ENCODE measurements at regions not wholly inside any gene's neighbourhood (a gene's known extent, or its start where the extent isn't known, plus 50 kb on each side); places are given as distances from the start of the nearest gene placed in this dataset.
"Not testable (repeated sequence)": the region's sequence is repeated elsewhere in the genome, so short reads cannot be mapped to it uniquely, and the experiment has no call there.

DNA sequence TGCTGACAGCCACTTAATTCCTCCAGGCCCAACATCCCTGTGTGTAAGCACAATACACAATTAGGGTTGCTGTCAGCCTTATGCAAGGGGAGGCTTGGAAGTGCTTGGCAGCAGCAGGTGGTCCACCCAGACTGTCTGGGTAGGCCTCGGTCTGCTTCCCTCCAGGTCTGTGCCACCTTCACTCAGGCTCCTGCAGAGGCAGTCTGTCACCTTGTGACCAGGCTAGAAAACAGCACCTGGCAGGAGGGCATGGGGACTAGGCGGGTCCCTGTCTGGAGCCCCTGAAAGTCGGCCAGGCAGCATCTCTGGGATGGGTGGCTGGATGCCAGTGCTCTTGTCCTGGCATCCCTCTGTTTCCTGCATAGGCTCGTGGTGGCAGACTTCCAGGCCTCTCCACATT is 578.1 kb downstream of the KCNJ18 start:
- Mint-ChIP-seq H3K4me3 (no peak overlapping the region), H3K27me3 (ENCODE audit: low read depth) (peaks cover 16% of the 10 kb centered on the region), H3K27ac (no peak overlapping the region), H3K4me1 (no peaks in the 10 kb centered on the region), H3K36me3 (peaks cover 51% of the 10 kb centered on the region), H3K9me3 (peaks cover 55% of the 10 kb centered on the region)
- ATAC-seq (no peak), DNase-seq (ENCODE audit: low spot score) (no peak)
- ChIA-PET POLR2A (no interaction called here), CTCF (no interaction called here)
- no peak for TF ChIP-seq TEAD1 (CRISPR knock-in tag; IDR thresholded peaks at IDR 0.05)

DNA sequence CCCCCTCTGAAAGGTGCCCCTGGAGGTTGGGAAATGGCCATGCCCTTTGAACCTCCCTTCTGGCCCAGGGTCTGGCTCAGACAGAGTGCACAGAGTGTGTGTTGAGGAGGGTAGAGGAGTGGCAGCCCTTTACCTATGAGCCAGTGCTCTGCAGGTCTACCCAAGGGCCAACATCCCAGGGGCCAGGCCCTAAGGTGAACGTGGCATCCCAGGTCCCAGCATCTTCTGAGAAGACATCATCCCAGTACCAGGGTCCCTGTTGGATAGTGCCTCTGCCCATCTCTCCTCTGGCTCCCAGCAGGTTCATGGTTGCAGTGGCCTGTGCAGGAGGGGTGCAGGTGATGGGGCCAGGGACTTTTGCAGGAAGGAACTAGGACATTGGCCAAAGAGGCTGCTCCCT is 578.5 kb downstream of the KCNJ18 start:
- Mint-ChIP-seq H3K9me3 (peaks cover 55% of the 10 kb centered on the region), H3K27me3 (ENCODE audit: low read depth) (peaks cover 18% of the 10 kb centered on the region), H3K36me3 (peaks cover 50% of the 10 kb centered on the region)
- H3K27ac Mint-ChIP-seq; ATAC-seq; H3K4me1 Mint-ChIP-seq; DNase-seq (ENCODE audit: low spot score); CTCF ChIA-PET; POLR2A ChIA-PET; H3K4me3 Mint-ChIP-seq: not testable (repeated sequence)

DNA sequence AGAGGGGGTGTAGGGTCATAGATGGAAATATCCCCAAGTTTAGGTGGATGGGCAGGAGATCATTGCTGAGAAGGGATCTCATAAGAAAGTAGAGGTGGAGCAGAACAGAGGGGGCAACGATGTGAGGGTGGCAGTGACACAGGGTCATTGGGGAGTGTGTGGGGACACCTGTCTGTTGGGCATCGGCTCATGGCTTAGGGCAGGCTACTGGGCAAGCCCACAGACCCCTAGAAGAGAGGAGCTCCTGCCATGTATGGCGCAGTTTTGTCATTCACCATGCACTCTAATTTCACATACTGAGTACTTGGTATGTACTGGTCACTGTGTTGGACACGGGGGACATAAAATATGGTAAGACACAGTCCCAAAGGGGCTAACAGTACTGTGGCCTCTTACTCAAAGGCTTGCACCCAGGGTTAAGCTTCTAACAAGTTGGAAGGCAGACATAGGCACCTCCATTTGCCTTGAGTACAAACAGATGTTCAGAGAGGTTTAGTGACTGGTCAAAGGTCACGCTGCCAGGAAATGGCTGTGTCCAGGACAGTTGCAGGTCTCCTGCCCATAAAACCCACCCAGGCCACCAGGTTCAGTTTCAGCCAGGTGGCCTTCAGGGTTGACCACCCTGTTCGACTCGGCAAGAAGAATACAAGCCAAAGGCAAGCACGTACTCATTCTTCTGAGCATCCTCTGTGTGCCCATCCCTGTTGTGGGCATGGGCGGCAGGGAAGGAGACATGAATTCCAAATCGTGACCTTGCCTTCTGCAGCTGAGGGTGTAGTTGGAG is 580.2 kb downstream of the KCNJ18 start:
- DNase-seq (ENCODE audit: low spot score) (no peak), ATAC-seq (no peak)
- ChIA-PET CTCF (no interaction called here), POLR2A (no interaction called here)
- peaks cover 59% of the 10 kb centered on the region for H3K36me3 Mint-ChIP-seq
- TF ChIP-seq, protein P1, sequence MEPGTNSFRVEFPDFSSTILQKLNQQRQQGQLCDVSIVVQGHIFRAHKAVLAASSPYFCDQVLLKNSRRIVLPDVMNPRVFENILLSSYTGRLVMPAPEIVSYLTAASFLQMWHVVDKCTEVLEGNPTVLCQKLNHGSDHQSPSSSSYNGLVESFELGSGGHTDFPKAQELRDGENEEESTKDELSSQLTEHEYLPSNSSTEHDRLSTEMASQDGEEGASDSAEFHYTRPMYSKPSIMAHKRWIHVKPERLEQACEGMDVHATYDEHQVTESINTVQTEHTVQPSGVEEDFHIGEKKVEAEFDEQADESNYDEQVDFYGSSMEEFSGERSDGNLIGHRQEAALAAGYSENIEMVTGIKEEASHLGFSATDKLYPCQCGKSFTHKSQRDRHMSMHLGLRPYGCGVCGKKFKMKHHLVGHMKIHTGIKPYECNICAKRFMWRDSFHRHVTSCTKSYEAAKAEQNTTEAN (CRISPR knock-in tag; IDR thresholded peaks at IDR 0.05), result no peak
- no peak for TF ChIP-seq FOXJ3 (CRISPR knock-in tag; IDR thresholded peaks at IDR 0.05; ENCODE audit: borderline replicate concordance)
- peaks cover 66% of the 10 kb centered on the region for H3K9me3 Mint-ChIP-seq
- peaks cover 23% of the 10 kb centered on the region for H3K27me3 Mint-ChIP-seq (ENCODE audit: low read depth)
- no peak overlapping the region for H3K4me3 Mint-ChIP-seq
- H3K27ac Mint-ChIP-seq, result no peak overlapping the region
- H3K4me1 Mint-ChIP-seq, result no peaks in the 10 kb centered on the region

DNA sequence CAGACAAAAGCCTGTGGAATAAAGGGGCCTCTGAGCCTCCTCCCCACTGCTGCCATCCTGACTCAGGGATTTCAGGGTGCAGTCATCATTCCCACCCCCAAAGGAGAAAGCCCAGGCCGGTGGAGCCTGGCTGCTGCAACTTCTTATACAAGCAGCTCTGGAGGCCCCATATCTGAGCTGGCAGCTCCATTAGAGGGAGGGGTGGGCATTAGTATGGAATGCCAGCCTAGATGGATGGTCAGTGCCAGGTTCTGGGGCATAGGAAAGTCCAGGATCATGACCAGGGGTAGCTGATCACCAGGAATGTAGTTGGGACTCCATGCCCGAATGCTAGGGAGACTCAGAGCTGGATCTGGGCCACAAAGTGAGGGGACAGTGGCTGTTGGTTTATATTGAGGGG is 581.0 kb downstream of the KCNJ18 start:
- TF ChIP-seq ZBTB21 (CRISPR knock-in tag; IDR thresholded peaks at IDR 0.05; ENCODE audit: borderline replicate concordance) (no peak), GRHL2 (CRISPR knock-in tag; IDR thresholded peaks at IDR 0.05; ENCODE audit: insufficient replicate concordance, severe bottlenecking) (no peak), CREM (CRISPR knock-in tag; IDR thresholded peaks at IDR 0.05) (no peak)
- TF ChIP-seq, protein P2, sequence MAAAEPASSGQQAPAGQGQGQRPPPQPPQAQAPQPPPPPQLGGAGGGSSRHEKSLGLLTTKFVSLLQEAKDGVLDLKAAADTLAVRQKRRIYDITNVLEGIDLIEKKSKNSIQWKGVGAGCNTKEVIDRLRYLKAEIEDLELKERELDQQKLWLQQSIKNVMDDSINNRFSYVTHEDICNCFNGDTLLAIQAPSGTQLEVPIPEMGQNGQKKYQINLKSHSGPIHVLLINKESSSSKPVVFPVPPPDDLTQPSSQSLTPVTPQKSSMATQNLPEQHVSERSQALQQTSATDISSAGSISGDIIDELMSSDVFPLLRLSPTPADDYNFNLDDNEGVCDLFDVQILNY (CRISPR knock-in tag; IDR thresholded peaks at IDR 0.05), result no peak
- TF ChIP-seq, protein P3, sequence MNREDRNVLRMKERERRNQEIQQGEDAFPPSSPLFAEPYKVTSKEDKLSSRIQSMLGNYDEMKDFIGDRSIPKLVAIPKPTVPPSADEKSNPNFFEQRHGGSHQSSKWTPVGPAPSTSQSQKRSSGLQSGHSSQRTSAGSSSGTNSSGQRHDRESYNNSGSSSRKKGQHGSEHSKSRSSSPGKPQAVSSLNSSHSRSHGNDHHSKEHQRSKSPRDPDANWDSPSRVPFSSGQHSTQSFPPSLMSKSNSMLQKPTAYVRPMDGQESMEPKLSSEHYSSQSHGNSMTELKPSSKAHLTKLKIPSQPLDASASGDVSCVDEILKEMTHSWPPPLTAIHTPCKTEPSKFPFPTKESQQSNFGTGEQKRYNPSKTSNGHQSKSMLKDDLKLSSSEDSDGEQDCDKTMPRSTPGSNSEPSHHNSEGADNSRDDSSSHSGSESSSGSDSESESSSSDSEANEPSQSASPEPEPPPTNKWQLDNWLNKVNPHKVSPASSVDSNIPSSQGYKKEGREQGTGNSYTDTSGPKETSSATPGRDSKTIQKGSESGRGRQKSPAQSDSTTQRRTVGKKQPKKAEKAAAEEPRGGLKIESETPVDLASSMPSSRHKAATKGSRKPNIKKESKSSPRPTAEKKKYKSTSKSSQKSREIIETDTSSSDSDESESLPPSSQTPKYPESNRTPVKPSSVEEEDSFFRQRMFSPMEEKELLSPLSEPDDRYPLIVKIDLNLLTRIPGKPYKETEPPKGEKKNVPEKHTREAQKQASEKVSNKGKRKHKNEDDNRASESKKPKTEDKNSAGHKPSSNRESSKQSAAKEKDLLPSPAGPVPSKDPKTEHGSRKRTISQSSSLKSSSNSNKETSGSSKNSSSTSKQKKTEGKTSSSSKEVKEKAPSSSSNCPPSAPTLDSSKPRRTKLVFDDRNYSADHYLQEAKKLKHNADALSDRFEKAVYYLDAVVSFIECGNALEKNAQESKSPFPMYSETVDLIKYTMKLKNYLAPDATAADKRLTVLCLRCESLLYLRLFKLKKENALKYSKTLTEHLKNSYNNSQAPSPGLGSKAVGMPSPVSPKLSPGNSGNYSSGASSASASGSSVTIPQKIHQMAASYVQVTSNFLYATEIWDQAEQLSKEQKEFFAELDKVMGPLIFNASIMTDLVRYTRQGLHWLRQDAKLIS (CRISPR knock-in tag; IDR thresholded peaks at IDR 0.05; ENCODE audit: borderline replicate concordance), result no peak
- Mint-ChIP-seq H3K9me3 (peaks cover 66% of the 10 kb centered on the region), H3K4me3 (no peak overlapping the region), H3K27me3 (ENCODE audit: low read depth) (peaks cover 19% of the 10 kb centered on the region), H3K36me3 (peaks cover 52% of the 10 kb centered on the region), H3K27ac (no peak overlapping the region), H3K4me1 (no peaks in the 10 kb centered on the region)
- no peak for DNase-seq (ENCODE audit: low spot score)
- POLR2A ChIA-PET, result no interaction called here
- CTCF ChIA-PET, result no interaction called here
- no peak for ATAC-seq

DNA sequence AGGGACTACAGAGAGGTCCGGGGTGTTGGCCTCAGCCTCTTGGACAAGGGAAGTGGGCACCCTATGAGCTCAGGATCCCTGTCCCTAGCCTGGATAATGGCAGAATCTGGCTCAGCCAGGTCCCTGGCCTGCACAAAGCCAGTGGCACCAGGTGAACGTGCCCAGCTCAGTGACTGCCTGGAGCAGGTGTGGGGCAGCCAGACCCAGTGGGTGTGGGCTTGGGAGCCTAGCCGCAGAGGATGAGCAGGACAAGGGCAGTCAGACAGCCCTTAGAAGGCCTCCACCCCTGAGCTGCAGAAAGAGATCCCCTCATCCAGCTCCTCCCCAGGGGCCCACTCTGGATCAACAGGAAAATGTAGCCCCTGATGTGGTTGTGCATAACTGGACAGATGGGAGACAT is 585.3 kb downstream of the KCNJ18 start:
- peaks cover 58% of the 10 kb centered on the region for H3K9me3 Mint-ChIP-seq
- ATAC-seq (no peak), DNase-seq (ENCODE audit: low spot score) (no peak)
- peaks cover 10% of the 10 kb centered on the region for H3K27me3 Mint-ChIP-seq (ENCODE audit: low read depth)
- H3K36me3 Mint-ChIP-seq, result peaks cover 43% of the 10 kb centered on the region
- CTCF ChIA-PET, result no interaction called here
- POLR2A ChIA-PET, result no interaction called here
- H3K4me3 Mint-ChIP-seq, result no peak overlapping the region
- no peaks in the 10 kb centered on the region for H3K4me1 Mint-ChIP-seq
- H3K27ac Mint-ChIP-seq, result no peak overlapping the region
- TF ChIP-seq FOXP1 (CRISPR knock-in tag; IDR thresholded peaks at IDR 0.05; ENCODE audit: borderline replicate concordance), result no peak
- no peak for TF ChIP-seq ZNF317 (CRISPR knock-in tag; IDR thresholded peaks at IDR 0.05; ENCODE audit: borderline replicate concordance, low read depth)
- TF ChIP-seq SOX15 (CRISPR knock-in tag; IDR thresholded peaks at IDR 0.05), result no peak
- no peak for TF ChIP-seq TCF7 (CRISPR knock-in tag; IDR thresholded peaks at IDR 0.05; ENCODE audit: low read depth)
- TF ChIP-seq, protein P4, sequence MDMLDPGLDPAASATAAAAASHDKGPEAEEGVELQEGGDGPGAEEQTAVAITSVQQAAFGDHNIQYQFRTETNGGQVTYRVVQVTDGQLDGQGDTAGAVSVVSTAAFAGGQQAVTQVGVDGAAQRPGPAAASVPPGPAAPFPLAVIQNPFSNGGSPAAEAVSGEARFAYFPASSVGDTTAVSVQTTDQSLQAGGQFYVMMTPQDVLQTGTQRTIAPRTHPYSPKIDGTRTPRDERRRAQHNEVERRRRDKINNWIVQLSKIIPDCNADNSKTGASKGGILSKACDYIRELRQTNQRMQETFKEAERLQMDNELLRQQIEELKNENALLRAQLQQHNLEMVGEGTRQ (CRISPR knock-in tag; IDR thresholded peaks at IDR 0.05), result no peak
- TF ChIP-seq CBFB (CRISPR knock-in tag; IDR thresholded peaks at IDR 0.05; ENCODE audit: low read depth), result no peak
- TF ChIP-seq, protein P5, sequence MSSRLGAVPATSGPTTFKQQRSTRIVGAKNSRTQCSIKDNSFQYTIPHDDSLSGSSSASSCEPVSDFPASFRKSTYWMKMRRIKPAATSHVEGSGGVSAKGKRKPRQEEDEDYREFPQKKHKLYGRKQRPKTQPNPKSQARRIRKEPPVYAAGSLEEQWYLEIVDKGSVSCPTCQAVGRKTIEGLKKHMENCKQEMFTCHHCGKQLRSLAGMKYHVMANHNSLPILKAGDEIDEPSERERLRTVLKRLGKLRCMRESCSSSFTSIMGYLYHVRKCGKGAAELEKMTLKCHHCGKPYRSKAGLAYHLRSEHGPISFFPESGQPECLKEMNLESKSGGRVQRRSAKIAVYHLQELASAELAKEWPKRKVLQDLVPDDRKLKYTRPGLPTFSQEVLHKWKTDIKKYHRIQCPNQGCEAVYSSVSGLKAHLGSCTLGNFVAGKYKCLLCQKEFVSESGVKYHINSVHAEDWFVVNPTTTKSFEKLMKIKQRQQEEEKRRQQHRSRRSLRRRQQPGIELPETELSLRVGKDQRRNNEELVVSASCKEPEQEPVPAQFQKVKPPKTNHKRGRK (CRISPR knock-in tag; IDR thresholded peaks at IDR 0.05; ENCODE audit: borderline replicate concordance), result no peak
- TF ChIP-seq, protein P6, sequence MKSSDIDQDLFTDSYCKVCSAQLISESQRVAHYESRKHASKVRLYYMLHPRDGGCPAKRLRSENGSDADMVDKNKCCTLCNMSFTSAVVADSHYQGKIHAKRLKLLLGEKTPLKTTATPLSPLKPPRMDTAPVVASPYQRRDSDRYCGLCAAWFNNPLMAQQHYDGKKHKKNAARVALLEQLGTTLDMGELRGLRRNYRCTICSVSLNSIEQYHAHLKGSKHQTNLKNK (CRISPR knock-in tag; IDR thresholded peaks at IDR 0.05), result no peak
- no peak for TF ChIP-seq CREM (CRISPR knock-in tag; IDR thresholded peaks at IDR 0.05)

Data from WTC11 (cell line).